Lower leg skin (tissue), 3 donors: ENCODE measurements at regions not wholly inside any gene's neighbourhood (a gene's known extent, or its start where the extent isn't known, plus 50 kb on each side); places are given as distances from the start of the nearest gene placed in this dataset.

ENCODE experiments used
- CTCF ChIP-seq, 3 donors: fragments of 450-650 bp; IDR thresholded peaks; one replicate each; pipeline ENCODE4 v1.5.1; 2016; ENCODE audit warnings: antibody characterized with exemption in 3 of 3, mild to moderate bottlenecking in 3 of 3, moderate library complexity in 2 of 3
- POLR2A ChIP-seq, 2 donors: fragments of 450-650 bp; IDR thresholded peaks; one replicate each; pipeline ENCODE4 v1.6.1; 2016 to 2017; ENCODE audit warnings: antibody characterized with exemption in 2 of 2, mild to moderate bottlenecking in 1 of 2, moderate library complexity in 1 of 2

GRCh38 chr7:36054637-36055036 is 98.4 kb upstream of the EEPD1 start:
- TF ChIP-seq CTCF (IDR thresholded peaks at IDR 0.05): no peak
- no peak for TF ChIP-seq POLR2A (IDR thresholded peaks at IDR 0.05)
